Mesenchymal stem cell (in vitro differentiated cells and primary cell): ENCODE measurements at regions not wholly inside any gene's neighbourhood (a gene's known extent, or its start where the extent isn't known, plus 50 kb on each side); places are given as distances from the start of the nearest gene placed in this dataset.

Experiments
- DNase-seq: peaks from one replicate; pipeline ENCODE4 v3.0.0-alpha.2; 2013
- H2AFZ ChIP-seq: one replicate; pipeline ENCODE4 v1.6.1; 2013; ENCODE audit warnings: low read depth, mild to moderate bottlenecking, control low read depth, inconsistent platforms, low read length, moderate library complexity
- H2AK5ac ChIP-seq: 2 replicates; pipeline ENCODE4 v1.6.1; 2013; ENCODE audit warnings: low read length, moderate library complexity, mild to moderate bottlenecking, inconsistent platforms; ENCODE audit not compliant: severe bottlenecking
- H2BK120ac ChIP-seq: one replicate; pipeline ENCODE4 v1.6.1; 2013; ENCODE audit warnings: low read depth, mild to moderate bottlenecking, inconsistent platforms, low read length, moderate library complexity
- H2BK12ac ChIP-seq, 2 experiments: one replicate each; pipeline ENCODE4 v1.6.1; 2013; ENCODE audit warnings: inconsistent platforms in 2 of 2, low read length in 2 of 2, mild to moderate bottlenecking in 2 of 2, moderate library complexity in 2 of 2, control low read depth in 1 of 2
- H2BK15ac ChIP-seq: one replicate; pipeline ENCODE4 v1.6.1; 2013; ENCODE audit warnings: mild to moderate bottlenecking, low read depth, inconsistent platforms; ENCODE audit not compliant: poor library complexity, severe bottlenecking
- H2BK5ac ChIP-seq: 2 replicates; pipeline ENCODE4 v1.6.1; 2013; ENCODE audit warnings: low read depth, mild to moderate bottlenecking, low read length, control low read depth, inconsistent platforms; ENCODE audit not compliant: poor library complexity, severe bottlenecking
- H3K14ac ChIP-seq, 2 experiments: one replicate each; pipeline ENCODE4 v1.6.1; 2013; ENCODE audit warnings: inconsistent platforms in 2 of 2, low read length in 2 of 2, control low read depth in 1 of 2, mild to moderate bottlenecking in 1 of 2, moderate library complexity in 1 of 2
- H3K18ac ChIP-seq, 2 experiments: one replicate each; pipeline ENCODE4 v1.6.1; 2013; ENCODE audit warnings: inconsistent platforms in 2 of 2, low read length in 2 of 2, control low read depth in 1 of 2, low read depth in 1 of 2, mild to moderate bottlenecking in 1 of 2
- H3K23ac ChIP-seq, 2 experiments: one replicate each; pipeline ENCODE4 v1.6.1; 2013; ENCODE audit warnings: inconsistent platforms in 2 of 2, low read length in 2 of 2, mild to moderate bottlenecking in 2 of 2, moderate library complexity in 2 of 2, control low read depth in 1 of 2
- H3K27ac ChIP-seq: 2 replicates; pipeline ENCODE4 v1.5.1; 2013; ENCODE audit warnings: mild to moderate bottlenecking, moderate library complexity, low read length, control low read depth, inconsistent platforms; ENCODE audit not compliant: poor library complexity, severe bottlenecking
- H3K27me3 ChIP-seq, 2 experiments: 2 replicates each; pipeline versions ENCODE4 v1.6.1 to v1.7.0; 2013; ENCODE audit warnings: low read length in 2 of 2, mild to moderate bottlenecking in 2 of 2, moderate library complexity in 2 of 2, control low read depth in 1 of 2, inconsistent platforms in 1 of 2; ENCODE audit not compliant: control insufficient read depth in 1 of 2, insufficient read depth in 1 of 2
- H3K36me3 ChIP-seq, 2 experiments: 2 replicates each; pipeline versions ENCODE4 v1.6.1 to v1.7.0; 2013; ENCODE audit warnings: low read length in 2 of 2, control low read depth in 1 of 2, inconsistent platforms in 1 of 2, low read depth in 1 of 2, mild to moderate bottlenecking in 1 of 2; ENCODE audit not compliant: insufficient read depth in 2 of 2, control insufficient read depth in 1 of 2
- H3K4ac ChIP-seq, 2 experiments: one replicate each; pipeline ENCODE4 v1.6.1; 2013; ENCODE audit warnings: inconsistent platforms in 2 of 2, low read length in 2 of 2, mild to moderate bottlenecking in 2 of 2, moderate library complexity in 2 of 2, control low read depth in 1 of 2, low read depth in 1 of 2
- H3K4me1 ChIP-seq: 2 replicates; pipeline ENCODE4 v1.6.1; 2013; ENCODE audit warnings: low read depth, low read length, control low read depth; ENCODE audit not compliant: control insufficient read depth, insufficient read depth
- H3K4me2 ChIP-seq: 2 replicates; pipeline ENCODE4 v1.6.1; 2013; ENCODE audit warnings: low read length, mild to moderate bottlenecking, inconsistent platforms; ENCODE audit not compliant: poor library complexity, severe bottlenecking
- H3K4me3 ChIP-seq, 2 experiments: 2 replicates each; pipeline versions ENCODE4 v1.5.1 to v1.7.0; 2013; ENCODE audit warnings: low read length in 2 of 2, mild to moderate bottlenecking in 2 of 2, control low read depth in 1 of 2, low read depth in 1 of 2; ENCODE audit not compliant: insufficient read depth in 1 of 2
- H3K79me1 ChIP-seq: replicated peaks from 2 replicates; pipeline ENCODE4 v1.6.1; 2013; ENCODE audit warnings: mild to moderate bottlenecking, control low read depth, low read length, inconsistent platforms; ENCODE audit not compliant: poor library complexity, severe bottlenecking
- H3K9ac ChIP-seq: 2 replicates; pipeline ENCODE4 v1.7.0; 2013; ENCODE audit warnings: mild to moderate bottlenecking, low read length, moderate library complexity
- H3K9me3 ChIP-seq: 2 replicates; pipeline ENCODE4 v1.7.0; 2013; ENCODE audit warnings: mild to moderate bottlenecking, low read length; ENCODE audit not compliant: control insufficient read depth
- H4K8ac ChIP-seq: one replicate; pipeline ENCODE4 v1.6.1; 2013; ENCODE audit warnings: inconsistent platforms, mild to moderate bottlenecking, low read length, moderate library complexity
- H4K91ac ChIP-seq: one replicate; pipeline ENCODE4 v1.6.1; 2013; ENCODE audit warnings: mild to moderate bottlenecking, low read length, inconsistent platforms
- WGBS: methylation state at CpG from one replicate; pipeline ENCODE4 v1.1.7; 2013; ENCODE audit warnings: mixed read lengths; 5-methylcytosine and 5-hydroxymethylcytosine counted together

- no peaks in the 10 kb centered on the region for H3K9me3 ChIP-seq
- H4K8ac ChIP-seq = no peak overlapping the region
- no peak overlapping the region for H2AK5ac ChIP-seq
- no peak overlapping the region for H3K23ac ChIP-seq
- DNase-seq = no peak
- no peak overlapping the region for H3K9ac ChIP-seq
- no peak overlapping the region for H4K91ac ChIP-seq
- H2BK15ac ChIP-seq = no peak overlapping the region
- H3K4me2 ChIP-seq = no peak overlapping the region
- no peak overlapping the region for H3K27ac ChIP-seq
- H2BK120ac ChIP-seq = no peak overlapping the region
- no peak overlapping the region for H2BK5ac ChIP-seq
- no peak overlapping the region for H3K18ac ChIP-seq
- H3K27me3 ChIP-seq = no peaks in the 10 kb centered on the region
- H3K14ac ChIP-seq = no peak overlapping the region
- H3K4me3 ChIP-seq = no peak overlapping the region
- WGBS = 90% methylated on average over 1 of the region's 3 CpGs
- no peak overlapping the region for H2AFZ ChIP-seq
- no peak overlapping the region for H2BK12ac ChIP-seq
- H3K4ac ChIP-seq = no peak overlapping the region
- no peaks in the 10 kb centered on the region for H3K79me1 ChIP-seq
- no peaks in the 10 kb centered on the region for H3K36me3 ChIP-seq
- H3K4me1 ChIP-seq = no peaks in the 10 kb centered on the region
Observed at GRCh38 chr4:129526812-129527211, 430.9 kb downstream of the C4orf33 start.

DNA sequence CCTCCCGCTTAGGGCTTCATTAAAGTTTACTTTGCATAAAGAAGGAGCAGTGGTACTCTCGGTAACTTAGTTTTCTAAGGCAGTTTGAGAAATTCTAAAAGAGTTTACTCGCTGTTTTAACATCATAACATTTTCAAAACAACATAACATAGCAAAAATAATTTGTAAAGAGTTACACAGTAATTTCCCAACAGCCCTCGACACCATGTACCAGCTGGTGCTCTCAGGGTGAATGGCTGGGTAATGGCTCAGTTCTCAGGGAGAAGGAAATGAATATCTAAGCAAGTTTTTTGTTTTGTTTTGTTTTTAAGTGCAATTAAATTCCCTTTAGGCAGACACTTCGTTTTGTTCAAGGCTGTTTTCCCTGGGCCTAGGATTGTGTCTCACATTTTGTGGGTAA is 435.3 kb downstream of the C4orf33 start:
- H3K27me3 ChIP-seq = no peaks in the 10 kb centered on the region
- no peak overlapping the region for H3K9ac ChIP-seq
- H3K4ac ChIP-seq = no peak overlapping the region
- no peak overlapping the region for H3K23ac ChIP-seq
- no peaks in the 10 kb centered on the region for H3K36me3 ChIP-seq
- H3K14ac ChIP-seq = no peak overlapping the region
- H4K91ac ChIP-seq = no peak overlapping the region
- WGBS = 61% methylated on average over 2 of the region's 5 CpGs
- no peak overlapping the region for H3K27ac ChIP-seq
- no peak overlapping the region for H2BK120ac ChIP-seq
- no peak overlapping the region for H2BK12ac ChIP-seq
- H3K18ac ChIP-seq = no peak overlapping the region
- no peak overlapping the region for H4K8ac ChIP-seq
- H3K9me3 ChIP-seq = no peaks in the 10 kb centered on the region
- no peak overlapping the region for H2AK5ac ChIP-seq
- no peak overlapping the region for H2AFZ ChIP-seq
- no peak overlapping the region for H2BK5ac ChIP-seq
- H3K4me3 ChIP-seq = no peak overlapping the region
- H3K79me1 ChIP-seq = no peaks in the 10 kb centered on the region
- DNase-seq = no peak
- no peak overlapping the region for H3K4me2 ChIP-seq
- no peaks in the 10 kb centered on the region for H3K4me1 ChIP-seq
- H2BK15ac ChIP-seq = no peak overlapping the region

DNA sequence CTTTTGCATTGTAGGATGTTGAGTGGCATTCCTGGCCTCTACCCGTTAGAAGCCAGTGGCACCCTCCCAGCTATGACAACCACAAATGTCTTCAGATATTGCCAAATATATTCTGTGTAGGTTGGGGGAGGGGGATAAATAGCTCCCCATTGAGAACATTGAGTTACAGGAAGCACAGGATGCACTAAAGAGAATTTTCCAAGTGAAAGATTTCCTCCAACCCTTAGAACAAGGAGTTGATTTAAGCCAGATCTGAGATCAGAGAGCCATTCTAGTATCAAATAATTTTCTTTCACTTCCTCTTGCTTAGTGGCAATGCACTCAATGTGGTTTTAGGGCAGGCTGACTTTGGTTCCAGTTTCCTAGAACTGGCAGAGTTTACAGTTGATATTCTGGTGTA is 436.6 kb downstream of the C4orf33 start:
- no peak overlapping the region for H2BK120ac ChIP-seq
- H3K4me2 ChIP-seq = no peak overlapping the region
- H3K4ac ChIP-seq = no peak overlapping the region
- H2BK5ac ChIP-seq = no peak overlapping the region
- no peaks in the 10 kb centered on the region for H3K9me3 ChIP-seq
- H4K91ac ChIP-seq = no peak overlapping the region
- no peak overlapping the region for H2AFZ ChIP-seq
- no CpG with 5 or more reads among the region's 1 CpG for WGBS
- H3K9ac ChIP-seq = no peak overlapping the region
- H3K23ac ChIP-seq = no peak overlapping the region
- H3K4me3 ChIP-seq = no peak overlapping the region
- H2AK5ac ChIP-seq = no peak overlapping the region
- no peak overlapping the region for H4K8ac ChIP-seq
- no peak overlapping the region for H2BK15ac ChIP-seq
- H3K14ac ChIP-seq = no peak overlapping the region
- H3K4me1 ChIP-seq = no peaks in the 10 kb centered on the region
- no peak overlapping the region for H3K27ac ChIP-seq
- H3K27me3 ChIP-seq = no peaks in the 10 kb centered on the region
- no peak for DNase-seq
- no peaks in the 10 kb centered on the region for H3K36me3 ChIP-seq
- H3K79me1 ChIP-seq = no peaks in the 10 kb centered on the region
- H3K18ac ChIP-seq = no peak overlapping the region
- H2BK12ac ChIP-seq = no peak overlapping the region

DNA sequence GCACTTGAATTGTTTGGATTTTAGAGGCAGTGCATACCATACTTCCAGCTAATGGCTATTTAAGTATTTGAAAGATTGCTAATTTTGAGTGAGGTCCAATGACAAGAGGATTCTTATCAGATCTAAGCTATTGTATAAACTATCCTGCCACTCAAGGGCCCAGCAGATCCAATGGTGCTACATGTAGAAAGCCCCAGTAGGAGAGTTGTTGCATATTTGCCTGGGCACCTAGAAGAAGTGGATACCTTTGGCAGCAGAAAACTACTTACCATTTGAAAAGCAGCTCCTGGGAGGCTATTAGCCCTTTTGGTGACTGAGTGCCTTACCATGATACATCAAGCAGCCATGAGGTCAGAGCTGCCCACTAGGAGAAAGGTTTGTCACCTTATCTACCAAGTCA is 447.3 kb downstream of the C4orf33 start:
- no peaks in the 10 kb centered on the region for H3K27me3 ChIP-seq
- H3K4me3 ChIP-seq = no peak overlapping the region
- H3K79me1 ChIP-seq = no peaks in the 10 kb centered on the region
- no peak overlapping the region for H3K14ac ChIP-seq
- no peak overlapping the region for H2AK5ac ChIP-seq
- H2BK5ac ChIP-seq = no peak overlapping the region
- no peak overlapping the region for H3K23ac ChIP-seq
- H3K4ac ChIP-seq = no peak overlapping the region
- no peak overlapping the region for H4K91ac ChIP-seq
- no peak overlapping the region for H2BK120ac ChIP-seq
- no peaks in the 10 kb centered on the region for H3K9me3 ChIP-seq
- H3K27ac ChIP-seq = no peak overlapping the region
- no peak overlapping the region for H2AFZ ChIP-seq
- no peak overlapping the region for H3K18ac ChIP-seq
- H2BK12ac ChIP-seq = no peak overlapping the region
- no peak overlapping the region for H3K9ac ChIP-seq
- no peak overlapping the region for H3K4me2 ChIP-seq
- H2BK15ac ChIP-seq = no peak overlapping the region
- DNase-seq = no peak
- H4K8ac ChIP-seq = no peak overlapping the region
- H3K4me1 ChIP-seq = no peaks in the 10 kb centered on the region
- no peaks in the 10 kb centered on the region for H3K36me3 ChIP-seq
